SK-N-SH (cell line): ENCODE measurements at regions not wholly inside any gene's neighbourhood (a gene's known extent, or its start where the extent isn't known, plus 50 kb on each side); places are given as distances from the start of the nearest gene placed in this dataset.

Experiments used
- CTCF ChIA-PET: fragments of 300-600, 350-600 bp; formaldehyde crosslinking; extraction: SDS; loops from one replicate; lab custom pipeline; 2021; lab: Yijun Ruan, JAX
- POLR2A ChIA-PET: fragments of 350-600 bp; sonication (Branson Sonifier 250); formaldehyde crosslinking; extraction: SDS; loops from one replicate; lab custom pipeline; 2020; ENCODE audit warnings: antibody characterized with exemption, inconsistent platforms; lab: Yijun Ruan, JAX
- DNase-seq: peaks from one replicate; pipeline ENCODE4 v3.0.0; 2012
- H2AFZ ChIP-seq: fragments of 200-600 bp; sonication (generic); 2 replicates; pipeline ENCODE4 v1.8.1; 2016; ENCODE audit warnings: antibody characterized with exemption, mild to moderate bottlenecking, low read depth
- H3F3A ChIP-seq: fragments of 200-600 bp; sonication (generic); replicated peaks from 2 replicates; pipeline ENCODE3; 2016; ENCODE audit warnings: antibody characterized with exemption, mild to moderate bottlenecking; ENCODE audit not compliant: insufficient read depth
- H3K27ac ChIP-seq, 2 experiments: fragments of 200-500 bp in 1 of 2; fragments of 200-600 bp in 1 of 2; sonication (Bioruptor generic) in 1 of 2; sonication (generic), shearing (Covaris generic) in 1 of 2; 2 replicates each; pipeline versions ENCODE4 v1.5.1 to v1.6.1; 2014 to 2016; ENCODE audit warnings: low read depth in 2 of 2, inconsistent platforms in 1 of 2, low read length in 1 of 2, mild to moderate bottlenecking in 1 of 2, mixed read lengths in 1 of 2
- H3K27me3 ChIP-seq: fragments of 200-600 bp; sonication (generic), shearing (Covaris generic); 2 replicates; pipeline ENCODE4 v1.6.1; 2016; ENCODE audit warnings: mixed run types; ENCODE audit not compliant: insufficient read depth
- H3K36me3 ChIP-seq, 2 experiments: fragments of 200-500 bp in 1 of 2; fragments of 200-600 bp in 1 of 2; sonication (Bioruptor generic) in 1 of 2; sonication (generic) in 1 of 2; replicated peaks in 1 of 2; 2 replicates each; pipeline versions ENCODE3 to v1.5.1; 2014 to 2016; ENCODE audit warnings: low read length in 1 of 2, mild to moderate bottlenecking in 1 of 2; ENCODE audit not compliant: insufficient read depth in 2 of 2, control insufficient read depth in 1 of 2
- H3K4me1 ChIP-seq, 2 experiments: fragments of 200-500 bp in 1 of 2; fragments of 200-600 bp in 1 of 2; sonication (Bioruptor generic) in 1 of 2; sonication (generic), shearing (Covaris generic) in 1 of 2; 2 replicates each; pipeline versions ENCODE4 v1.5.1 to v1.6.1; 2014 to 2016; ENCODE audit warnings: low read depth in 1 of 2, low read length in 1 of 2, mixed run types in 1 of 2; ENCODE audit not compliant: insufficient read depth in 2 of 2, control insufficient read depth in 1 of 2
- H3K4me2 ChIP-seq: fragments of 200-600 bp; sonication (generic), shearing (Covaris generic); 2 replicates; pipeline ENCODE4 v1.6.1; 2017; ENCODE audit warnings: mixed run types
- H3K4me3 ChIP-seq, 2 experiments: fragments of 200-500 bp in 1 of 2; fragments of 200-600 bp in 1 of 2; sonication (Bioruptor generic) in 1 of 2; sonication (generic), shearing (Covaris generic) in 1 of 2; 2 replicates each; pipeline versions ENCODE4 v1.5.1 to v1.8.1; 2014 to 2016; ENCODE audit warnings: low read depth in 2 of 2, inconsistent platforms in 1 of 2, low read length in 1 of 2, mild to moderate bottlenecking in 1 of 2, mixed read lengths in 1 of 2, moderate library complexity in 1 of 2
- H3K79me2 ChIP-seq: fragments of 200-600 bp; sonication (generic); 2 replicates; pipeline ENCODE4 v1.8.1; 2017; ENCODE audit warnings: mild to moderate bottlenecking; ENCODE audit not compliant: insufficient read depth
- H3K9ac ChIP-seq: fragments of 200-600 bp; sonication (generic); 2 replicates; pipeline ENCODE4 v1.6.1; 2017; ENCODE audit warnings: mixed run types
- H3K9me2 ChIP-seq: fragments of 200-600 bp; sonication (generic); 2 replicates; pipeline ENCODE4 v1.6.1; 2017; ENCODE audit warnings: mixed run types
- H3K9me3 ChIP-seq: fragments of 200-600 bp; sonication (generic); 2 replicates; pipeline ENCODE4 v1.6.1; 2017; ENCODE audit warnings: mixed run types, mild to moderate bottlenecking, moderate library complexity
- H4K20me1 ChIP-seq: fragments of 200-600 bp; sonication (generic); 2 replicates; pipeline ENCODE4 v1.6.1; 2017; ENCODE audit warnings: mild to moderate bottlenecking, mixed run types; ENCODE audit not compliant: insufficient read depth
- CHD2 ChIP-seq: fragments of 150-350 bp; IDR thresholded peaks from 2 replicates; pipeline ENCODE4 v1.6.1; 2018; ENCODE audit warnings: low read length; ENCODE audit not compliant: partially characterized antibody
- CTCF ChIP-seq: fragments of 200-600 bp; sonication (generic); IDR thresholded peaks from 2 replicates; pipeline ENCODE4 v1.6.1; 2017; ENCODE audit warnings: antibody characterized with exemption, mild to moderate bottlenecking, moderate library complexity
- ELF1 ChIP-seq: IDR thresholded peaks from 2 replicates; pipeline ENCODE4 v1.4.0; 2012
- FOSL2 ChIP-seq: IDR thresholded peaks from 2 replicates; pipeline ENCODE4 v1.4.0; 2012; ENCODE audit warnings: low read depth, mild to moderate bottlenecking, moderate library complexity, borderline replicate concordance
- FOXJ3 ChIP-seq: sonication (generic); formaldehyde crosslinking; IDR thresholded peaks from 2 replicates; pipeline ENCODE4 v1.5.1; 2020; ENCODE audit warnings: mild to moderate bottlenecking, missing genetic modification reagents
- GATA2 ChIP-seq: sonication (generic); formaldehyde crosslinking; IDR thresholded peaks from 2 replicates; pipeline ENCODE4 v1.5.0; 2020; ENCODE audit warnings: mild to moderate bottlenecking, missing genetic modification reagents
- JUND ChIP-seq: IDR thresholded peaks from 2 replicates; pipeline ENCODE4 v1.4.0; 2012
- MAX ChIP-seq: IDR thresholded peaks from 2 replicates; pipeline ENCODE4 v1.4.0; 2012; ENCODE audit warnings: low read depth
- MEF2A ChIP-seq: IDR thresholded peaks from 2 replicates; pipeline ENCODE4 v1.4.0; 2012; ENCODE audit warnings: low read depth, borderline replicate concordance
- NRF1 ChIP-seq: IDR thresholded peaks from 2 replicates; pipeline ENCODE4 v1.6.1; 2012; ENCODE audit warnings: low read depth, mild to moderate bottlenecking, low read length
- PBX3 ChIP-seq: IDR thresholded peaks from 2 replicates; pipeline ENCODE4; 2012
- POLR2AphosphoS5 ChIP-seq: IDR thresholded peaks from 2 replicates; pipeline ENCODE4 v1.6.1; 2012; ENCODE audit warnings: low read depth, low read length
- RXRA ChIP-seq: IDR thresholded peaks from 2 replicates; pipeline ENCODE4 v1.4.0; 2012; ENCODE audit warnings: low read depth, mild to moderate bottlenecking, borderline replicate concordance
- SIN3A ChIP-seq: IDR thresholded peaks from 2 replicates; pipeline ENCODE4 v1.6.1; 2012; ENCODE audit warnings: low read depth, mild to moderate bottlenecking, low read length, moderate library complexity, borderline replicate concordance
- SMC3 ChIP-seq: IDR thresholded peaks from 2 replicates; pipeline ENCODE4 v1.6.1; 2012; ENCODE audit warnings: low read depth, low read length, improper control_type of control experiment
- TEAD4 ChIP-seq: IDR thresholded peaks from 2 replicates; pipeline ENCODE4 v1.4.0; 2012; ENCODE audit warnings: mild to moderate bottlenecking, borderline replicate concordance; ENCODE audit not compliant: insufficient read depth
- WGBS: methylation state at CpG from one replicate; pipeline ENCODE4 v1.1.6; 2017; ENCODE audit warnings: low lambda C conversion rate; 5-methylcytosine and 5-hydroxymethylcytosine counted together

- H3K9me2 ChIP-seq = no peaks in the 10 kb centered on the region
- no peak overlapping the region for H2AFZ ChIP-seq
- no peak overlapping the region for H3K4me2 ChIP-seq
- 2% methylated on average over 13 of the region's 15 CpGs for WGBS
- no peak overlapping the region for H3K27ac ChIP-seq
- H4K20me1 ChIP-seq = no peaks in the 10 kb centered on the region
- H3K4me1 ChIP-seq = no peaks in the 10 kb centered on the region
- no peak overlapping the region for H3K4me3 ChIP-seq
- ChIA-PET CTCF (interaction anchor here (2.9 kb wide), 1 partner anchor 14 kb away, joined by 11 read pairs; no protein-coding TSS in a partner anchor), POLR2A (no interaction called here)
- DNase-seq = no peak
- H3K79me2 ChIP-seq = no peaks in the 10 kb centered on the region
- H3K9me3 ChIP-seq = no peaks in the 10 kb centered on the region
- H3K9ac ChIP-seq = no peak overlapping the region
- TF ChIP-seq CTCF = no peak
- no peak for TF ChIP-seq CHD2
- TF ChIP-seq TEAD4 = no peak
- no peak for TF ChIP-seq JUND
- TF ChIP-seq, all 33 proteins: peak for 0
- no peaks in the 10 kb centered on the region for H3K36me3 ChIP-seq
- no peaks in the 10 kb centered on the region for H3F3A ChIP-seq
- H3K27me3 ChIP-seq = no peaks in the 10 kb centered on the region; the same call in 1 of the 2 replicates
Observed at GRCh38 chrX:106467422-106467821, 144.4 kb upstream of the RADX start.

- TF ChIP-seq FOSL2 (no peak), ELF1 (no peak), FOXJ3 (CRISPR knock-in tag) (no peak), SIN3A (no peak)
- Histone ChIP-seq H3K27me3 (no peaks in the 10 kb centered on the region; the same call in 1 of the 2 replicates), H3K4me1 (no peaks in the 10 kb centered on the region), H3K4me2 (no peak overlapping the region), H2AFZ (no peak overlapping the region), H3K36me3 (no peaks in the 10 kb centered on the region), H3F3A (no peaks in the 10 kb centered on the region), H3K27ac (no peak overlapping the region), H3K9ac (no peak overlapping the region), H3K9me2 (no peaks in the 10 kb centered on the region), H3K9me3 (no peaks in the 10 kb centered on the region), H3K79me2 (no peaks in the 10 kb centered on the region), H4K20me1 (no peaks in the 10 kb centered on the region), H3K4me3 (no peak overlapping the region)
- 0% methylated on average over 2 of the region's 2 CpGs for WGBS
- DNase-seq = no peak
- ChIA-PET POLR2A (no interaction called here), CTCF (interaction anchor here (2.9 kb wide), 1 partner anchor 13 kb away, joined by 11 read pairs; no protein-coding TSS in a partner anchor)
Observed at GRCh38 chrX:106467943-106468342, 143.8 kb upstream of the RADX start.

- no peak overlapping the region for H2AFZ ChIP-seq
- no peaks in the 10 kb centered on the region for H3K9me2 ChIP-seq
- no peak overlapping the region for H3K4me2 ChIP-seq
- ChIA-PET CTCF (interaction anchor here (2.9 kb wide), 1 partner anchor 13 kb away, joined by 11 read pairs; no protein-coding TSS in a partner anchor), POLR2A (no interaction called here)
- DNase-seq = no peak
- TF ChIP-seq TEAD4 (no peak), SMC3 (no peak), CTCF (no peak), PBX3 (no peak), MEF2A (no peak), MAX (no peak), RXRA (no peak), GATA2 (CRISPR knock-in tag) (no peak), NRF1 (no peak), POLR2AphosphoS5 (no peak)
- whole genome bisulfite sequencing = 3% methylated on average over 11 of the region's 11 CpGs
- H3F3A ChIP-seq = no peaks in the 10 kb centered on the region
- no peak overlapping the region for H3K27ac ChIP-seq
- no peak overlapping the region for H3K9ac ChIP-seq
- no peaks in the 10 kb centered on the region for H3K79me2 ChIP-seq
- no peaks in the 10 kb centered on the region for H3K36me3 ChIP-seq
- no peaks in the 10 kb centered on the region; the same call in 1 of the 2 replicates for H3K27me3 ChIP-seq
- no peaks in the 10 kb centered on the region for H3K4me1 ChIP-seq
- H3K4me3 ChIP-seq = no peak overlapping the region
- H4K20me1 ChIP-seq = no peaks in the 10 kb centered on the region
- no peaks in the 10 kb centered on the region for H3K9me3 ChIP-seq
Observed at GRCh38 chrX:106468433-106468832, 143.3 kb upstream of the RADX start.
